Peyer's patch (tissue), 4 donors: ENCODE measurements at regions not wholly inside any gene's neighbourhood (a gene's known extent, or its start where the extent isn't known, plus 50 kb on each side); places are given as distances from the start of the nearest gene placed in this dataset.

Experiments
- POLR2A ChIP-seq, 2 donors: fragments of 450-650 bp; IDR thresholded peaks; one replicate each; pipeline ENCODE4 v1.5.1; 2017; ENCODE audit warnings: antibody characterized with exemption in 2 of 2, mild to moderate bottlenecking in 2 of 2, moderate library complexity in 2 of 2
- TF ChIP-seq, protein P1 (sequence below), 6 experiments: fragments of 450-650 bp in 4 of 6; fragments of 200-600 bp in 2 of 6; sonication (generic) in 1 of 6; IDR thresholded peaks; one replicate each; pipeline ENCODE4 v1.5.1; 2017 to 2019; ENCODE audit warnings: antibody characterized with exemption in 6 of 6, mild to moderate bottlenecking in 3 of 6, moderate library complexity in 1 of 6

DNA sequence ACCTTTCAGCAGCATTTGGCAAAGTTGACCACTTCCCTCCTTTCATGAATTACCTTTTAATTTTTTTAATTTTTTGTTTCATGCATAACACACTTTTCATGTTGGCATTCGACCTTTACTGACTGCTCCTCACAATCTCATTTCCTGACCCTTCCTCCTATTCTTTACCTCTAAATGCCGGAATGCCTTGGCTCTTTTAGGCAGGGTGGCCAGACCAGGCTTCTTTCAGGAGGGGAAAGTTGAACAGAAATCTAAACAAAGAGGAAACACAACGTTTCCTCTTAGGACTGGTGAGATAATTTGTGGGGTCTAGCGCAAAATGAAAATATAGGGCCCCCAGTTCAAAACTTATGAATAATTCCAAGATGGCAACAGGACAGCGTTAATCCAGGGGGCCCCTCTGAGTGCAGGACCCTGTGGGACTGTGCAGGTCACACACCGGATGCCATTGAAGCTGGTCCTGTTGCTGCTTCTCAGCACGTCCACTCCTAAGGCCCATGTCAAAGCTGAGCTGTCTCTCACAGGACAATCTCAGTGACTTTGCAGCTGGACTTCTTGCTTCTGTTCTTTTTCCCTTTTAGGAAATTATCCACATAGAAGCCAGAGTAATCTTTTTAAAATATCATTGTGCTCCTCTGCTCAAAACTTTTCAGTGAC, 313.8 kb downstream of the HDGFL1 start:
- TF ChIP-seq, protein P1, sequence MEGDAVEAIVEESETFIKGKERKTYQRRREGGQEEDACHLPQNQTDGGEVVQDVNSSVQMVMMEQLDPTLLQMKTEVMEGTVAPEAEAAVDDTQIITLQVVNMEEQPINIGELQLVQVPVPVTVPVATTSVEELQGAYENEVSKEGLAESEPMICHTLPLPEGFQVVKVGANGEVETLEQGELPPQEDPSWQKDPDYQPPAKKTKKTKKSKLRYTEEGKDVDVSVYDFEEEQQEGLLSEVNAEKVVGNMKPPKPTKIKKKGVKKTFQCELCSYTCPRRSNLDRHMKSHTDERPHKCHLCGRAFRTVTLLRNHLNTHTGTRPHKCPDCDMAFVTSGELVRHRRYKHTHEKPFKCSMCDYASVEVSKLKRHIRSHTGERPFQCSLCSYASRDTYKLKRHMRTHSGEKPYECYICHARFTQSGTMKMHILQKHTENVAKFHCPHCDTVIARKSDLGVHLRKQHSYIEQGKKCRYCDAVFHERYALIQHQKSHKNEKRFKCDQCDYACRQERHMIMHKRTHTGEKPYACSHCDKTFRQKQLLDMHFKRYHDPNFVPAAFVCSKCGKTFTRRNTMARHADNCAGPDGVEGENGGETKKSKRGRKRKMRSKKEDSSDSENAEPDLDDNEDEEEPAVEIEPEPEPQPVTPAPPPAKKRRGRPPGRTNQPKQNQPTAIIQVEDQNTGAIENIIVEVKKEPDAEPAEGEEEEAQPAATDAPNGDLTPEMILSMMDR (IDR thresholded peaks at IDR 0.05) = no peak
- TF ChIP-seq POLR2A (IDR thresholded peaks at IDR 0.05) = no peak
